ENCODE measurements at regions not wholly inside any gene's neighbourhood (a gene's known extent, or its start where the extent isn't known, plus 50 kb on each side); places are given as distances from the start of the nearest gene placed in this dataset.

DNA sequence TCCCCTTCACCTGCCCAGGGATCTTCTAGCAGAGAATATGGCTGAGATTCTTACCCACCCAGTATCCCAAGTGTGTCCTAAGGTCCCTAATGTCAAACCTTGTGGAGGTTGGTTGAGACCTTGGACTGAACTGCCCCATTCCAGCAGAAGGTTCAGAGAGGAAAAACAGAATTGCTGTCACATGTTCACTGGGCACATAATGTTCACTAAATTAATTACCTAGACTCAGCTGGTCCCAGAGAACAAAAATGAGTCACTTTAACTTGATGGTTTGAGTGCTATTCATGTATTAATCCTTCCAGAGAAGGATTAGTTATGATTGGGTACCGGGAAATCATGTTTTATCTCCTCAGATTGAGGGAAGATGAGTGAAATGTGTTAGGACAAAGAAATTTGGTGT, 171.3 kb upstream of the GADL1 start:
- Histone ChIP-seq H3T11ph (ENCODE audit: low read length) (no peak overlapping the region), H3K23me2 (ENCODE audit: insufficient read length, low read depth, low read length, poor library complexity, severe bottlenecking) (no peaks in the 10 kb centered on the region), H2BK5ac (ENCODE audit: insufficient read length, low read length) (no peak overlapping the region), H4K91ac (ENCODE audit: insufficient read length, low read depth, low read length) (no peak overlapping the region), H3K56ac (ENCODE audit: insufficient read length, low read depth, low read length) (no peak overlapping the region), H3K27me3 (ENCODE audit: insufficient read depth, low read length) (no peaks in the 10 kb centered on the region), H4K8ac (replicated peaks; ENCODE audit: insufficient read length, low read depth, low read length) (no peak overlapping the region), H2BK12ac (ENCODE audit: insufficient read length, low read depth, low read length) (no peak overlapping the region), H3K4ac (ENCODE audit: low read depth, low read length) (no peak overlapping the region), H3K18ac (ENCODE audit: insufficient read length, low read depth, low read length) (no peak overlapping the region), H3K9ac (ENCODE audit: extremely low read depth, insufficient read length, low read length) (no peak overlapping the region), H3K14ac (ENCODE audit: insufficient read depth, low read length) (no peak overlapping the region), H2BK120ac (ENCODE audit: low read depth, low read length, poor library complexity, severe bottlenecking) (no peak overlapping the region), H4K5ac (ENCODE audit: insufficient read length, low read depth, low read length) (no peak overlapping the region), H3K27ac (ENCODE audit: insufficient read length, low read depth, low read length) (no peak overlapping the region), H3K79me2 (ENCODE audit: insufficient read depth, low read length) (no peaks in the 10 kb centered on the region), H2BK15ac (ENCODE audit: low read depth, low read length) (no peak overlapping the region), H3K79me1 (ENCODE audit: insufficient read depth, low read depth, low read length, poor library complexity, severe bottlenecking) (no peaks in the 10 kb centered on the region), H3K9me3 (ENCODE audit: control insufficient read depth, low read depth, low read length) (no peaks in the 10 kb centered on the region), H3K4me1 (ENCODE audit: insufficient read depth, low read length) (peaks cover 3% of the 10 kb centered on the region; the same call in 1 of the 2 replicates), H2BK20ac (ENCODE audit: low read depth, low read length, poor library complexity, severe bottlenecking) (no peak overlapping the region), H4K20me1 (ENCODE audit: control insufficient read depth, insufficient read depth, insufficient read length) (no peaks in the 10 kb centered on the region), H3K23ac (ENCODE audit: insufficient read length, low read depth, low read length) (no peak overlapping the region), H2AK5ac (ENCODE audit: insufficient read length, low read length) (no peak overlapping the region), H3K4me2 (ENCODE audit: insufficient read depth, insufficient read length, low read length) (no peak overlapping the region), H2AFZ (ENCODE audit: low read length) (no peak overlapping the region)
- DNase-seq = no peak
- TF ChIP-seq, protein P1, sequence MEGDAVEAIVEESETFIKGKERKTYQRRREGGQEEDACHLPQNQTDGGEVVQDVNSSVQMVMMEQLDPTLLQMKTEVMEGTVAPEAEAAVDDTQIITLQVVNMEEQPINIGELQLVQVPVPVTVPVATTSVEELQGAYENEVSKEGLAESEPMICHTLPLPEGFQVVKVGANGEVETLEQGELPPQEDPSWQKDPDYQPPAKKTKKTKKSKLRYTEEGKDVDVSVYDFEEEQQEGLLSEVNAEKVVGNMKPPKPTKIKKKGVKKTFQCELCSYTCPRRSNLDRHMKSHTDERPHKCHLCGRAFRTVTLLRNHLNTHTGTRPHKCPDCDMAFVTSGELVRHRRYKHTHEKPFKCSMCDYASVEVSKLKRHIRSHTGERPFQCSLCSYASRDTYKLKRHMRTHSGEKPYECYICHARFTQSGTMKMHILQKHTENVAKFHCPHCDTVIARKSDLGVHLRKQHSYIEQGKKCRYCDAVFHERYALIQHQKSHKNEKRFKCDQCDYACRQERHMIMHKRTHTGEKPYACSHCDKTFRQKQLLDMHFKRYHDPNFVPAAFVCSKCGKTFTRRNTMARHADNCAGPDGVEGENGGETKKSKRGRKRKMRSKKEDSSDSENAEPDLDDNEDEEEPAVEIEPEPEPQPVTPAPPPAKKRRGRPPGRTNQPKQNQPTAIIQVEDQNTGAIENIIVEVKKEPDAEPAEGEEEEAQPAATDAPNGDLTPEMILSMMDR (conservative IDR thresholded peaks at IDR 0.05) = no peak
- Mint-ChIP-seq H3K27me3 (ENCODE audit: low read depth) (no peaks in the 10 kb centered on the region; the same call in 1 of the 2 replicates), H3K9me3 (peaks cover 0 to 1% of the 10 kb centered on the region in 2 experiments; a peak in 2 of 5 replicates), H3K4me3 (no peak overlapping the region), H3K4me1 (peaks cover 17 to 18% of the 10 kb centered on the region in 2 experiments), H3K36me3 (ENCODE audit: insufficient read depth in 1 of 3, low read depth in 3 of 3) (peaks cover 0 to 4% (median 1%) of the 10 kb centered on the region in 3 experiments; a peak in 3 of 7 replicates), H3K27ac (no peak overlapping the region)
- no CpG with 5 or more reads among the region's 1 CpG for WGBS (ENCODE audit: extremely low coverage, insufficient read length, low lambda C conversion rate)
